ENCODE measurements at regions not wholly inside any gene's neighbourhood (a gene's known extent, or its start where the extent isn't known, plus 50 kb on each side); places are given as distances from the start of the nearest gene placed in this dataset.
"Not testable (repeated sequence)": the region's sequence is repeated elsewhere in the genome, so short reads cannot be mapped to it uniquely, and the experiment has no call there.

DNA sequence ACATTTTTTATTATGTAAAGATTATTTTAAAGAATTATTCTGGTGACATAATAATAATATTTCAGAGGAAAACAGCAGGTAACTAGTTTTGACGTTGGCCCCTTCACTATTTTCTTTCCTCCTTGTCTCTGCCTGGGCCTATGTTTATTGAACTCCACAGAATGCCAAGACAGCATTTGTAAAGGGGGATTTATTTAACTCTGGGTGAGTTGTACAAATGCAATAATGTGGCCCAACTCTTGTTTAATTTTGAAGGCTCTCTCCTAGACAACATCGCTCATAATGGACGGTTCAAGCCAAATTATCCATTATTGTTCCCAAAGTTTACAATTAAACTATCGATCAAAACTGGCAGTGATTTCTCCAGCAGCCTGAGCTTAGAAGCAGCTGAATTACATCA lies 374.3 kb upstream of the SLC35B3 start:
- DNase-seq (ENCODE audit: low read depth), result no peak

DNA sequence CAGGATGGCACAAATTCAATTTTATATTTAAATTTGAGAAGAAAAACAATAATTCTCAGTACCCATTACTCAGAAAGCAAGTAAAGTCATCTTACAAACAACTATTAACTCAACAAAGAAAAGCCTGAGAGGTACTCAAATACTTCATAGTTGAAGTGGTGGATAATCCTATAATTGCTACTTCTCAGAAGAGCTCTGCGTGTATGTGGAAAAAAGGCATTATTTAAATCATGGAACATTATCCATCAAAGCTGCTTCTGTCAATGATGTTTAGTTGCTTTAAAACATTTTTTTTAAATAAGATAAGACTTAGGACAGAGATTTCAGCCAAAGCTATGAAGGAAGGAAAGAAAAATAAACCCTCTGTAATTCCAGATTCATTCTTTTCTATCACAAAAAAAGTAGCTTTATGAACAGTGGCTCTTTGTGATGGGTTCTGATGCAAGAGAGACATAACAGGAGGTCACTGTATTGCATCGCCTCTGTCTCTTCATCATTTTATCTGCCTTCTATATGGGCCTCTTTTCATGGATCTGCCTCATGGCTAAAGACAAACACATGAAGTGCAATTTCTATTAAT lies 367.9 kb upstream of the SLC35B3 start:
- TF ChIP-seq, protein P1, sequence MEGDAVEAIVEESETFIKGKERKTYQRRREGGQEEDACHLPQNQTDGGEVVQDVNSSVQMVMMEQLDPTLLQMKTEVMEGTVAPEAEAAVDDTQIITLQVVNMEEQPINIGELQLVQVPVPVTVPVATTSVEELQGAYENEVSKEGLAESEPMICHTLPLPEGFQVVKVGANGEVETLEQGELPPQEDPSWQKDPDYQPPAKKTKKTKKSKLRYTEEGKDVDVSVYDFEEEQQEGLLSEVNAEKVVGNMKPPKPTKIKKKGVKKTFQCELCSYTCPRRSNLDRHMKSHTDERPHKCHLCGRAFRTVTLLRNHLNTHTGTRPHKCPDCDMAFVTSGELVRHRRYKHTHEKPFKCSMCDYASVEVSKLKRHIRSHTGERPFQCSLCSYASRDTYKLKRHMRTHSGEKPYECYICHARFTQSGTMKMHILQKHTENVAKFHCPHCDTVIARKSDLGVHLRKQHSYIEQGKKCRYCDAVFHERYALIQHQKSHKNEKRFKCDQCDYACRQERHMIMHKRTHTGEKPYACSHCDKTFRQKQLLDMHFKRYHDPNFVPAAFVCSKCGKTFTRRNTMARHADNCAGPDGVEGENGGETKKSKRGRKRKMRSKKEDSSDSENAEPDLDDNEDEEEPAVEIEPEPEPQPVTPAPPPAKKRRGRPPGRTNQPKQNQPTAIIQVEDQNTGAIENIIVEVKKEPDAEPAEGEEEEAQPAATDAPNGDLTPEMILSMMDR (conservative IDR thresholded peaks at IDR 0.05; ENCODE audit: low read length), result no peak
- DNase-seq (ENCODE audit: low read depth), result no peak
- H3K4me3 ChIP-seq (ENCODE audit: low read length), result no peak overlapping the region

More for the DNA sequence above, 374.3 kb upstream of the SLC35B3 start:
- TF ChIP-seq, protein P1 (conservative IDR thresholded peaks at IDR 0.05; ENCODE audit: low read length), result no peak
- no peak overlapping the region for H3K4me3 ChIP-seq (ENCODE audit: low read length)

DNA sequence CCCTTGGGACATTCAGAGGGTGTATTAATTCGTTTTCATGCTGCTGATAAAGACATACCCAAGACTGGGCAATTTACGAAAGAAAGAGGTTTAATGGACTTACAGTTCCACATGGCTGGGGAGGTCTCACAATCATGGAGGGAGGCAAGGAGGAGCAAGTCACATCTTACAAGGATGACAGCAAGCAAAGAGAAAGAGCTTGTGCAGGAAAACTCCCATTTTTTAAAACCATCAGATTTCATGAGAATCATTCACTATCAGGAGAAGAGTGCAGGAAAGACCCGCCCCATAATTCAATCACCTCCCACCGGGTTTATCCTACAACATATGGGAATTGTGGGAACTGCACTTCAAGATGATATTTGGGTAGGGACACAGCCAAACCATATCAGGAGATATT lies 367.1 kb upstream of the SLC35B3 start:
- H3K4me3 ChIP-seq (ENCODE audit: low read length); DNase-seq (ENCODE audit: low read depth): not testable (repeated sequence)

DNA sequence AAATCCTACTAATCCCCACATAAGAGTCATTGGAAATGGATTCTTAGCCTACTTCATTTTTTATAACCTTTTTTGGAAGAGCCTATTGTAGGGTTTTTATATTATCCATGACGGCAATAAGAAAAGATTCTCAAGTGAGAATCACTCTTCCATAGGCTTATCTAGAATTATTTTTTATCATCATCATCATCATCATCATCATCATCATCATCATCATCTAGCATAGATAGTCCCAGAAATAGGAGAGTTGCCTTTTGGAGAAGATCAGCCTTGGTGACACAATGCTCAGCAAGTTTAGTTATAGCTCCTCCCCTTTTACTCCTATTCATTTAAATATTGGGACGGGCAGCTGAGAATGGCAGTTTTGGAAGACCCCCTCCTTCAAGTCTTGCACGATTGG lies 359.1 kb upstream of the SLC35B3 start:
- no peak for DNase-seq (ENCODE audit: low read depth)
- no peak overlapping the region for H3K4me3 ChIP-seq (ENCODE audit: low read length)
- TF ChIP-seq, protein P1 (conservative IDR thresholded peaks at IDR 0.05; ENCODE audit: low read length), result no peak

DNA sequence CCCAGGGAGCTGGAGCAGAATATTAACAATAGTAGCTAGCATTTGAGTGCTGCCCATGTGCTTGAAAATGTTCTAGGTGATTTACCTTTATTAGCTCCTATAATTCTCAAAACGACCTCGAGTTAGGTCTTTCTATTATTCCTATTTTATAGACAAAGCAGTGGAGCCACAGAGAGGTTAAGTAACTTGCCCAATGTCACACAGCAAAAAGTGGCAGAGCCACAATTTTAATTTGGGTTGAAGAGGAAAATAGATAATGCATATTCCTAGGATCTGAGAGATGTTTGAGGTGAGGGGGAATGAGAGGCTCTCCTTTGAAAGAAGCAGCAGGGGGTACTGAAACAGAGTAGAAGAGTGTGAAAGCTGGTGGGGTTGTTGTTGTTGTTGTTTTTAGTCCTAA lies 354.5 kb upstream of the SLC35B3 start:
- H3K4me3 ChIP-seq (ENCODE audit: low read length), result no peak overlapping the region
- TF ChIP-seq, protein P1 (conservative IDR thresholded peaks at IDR 0.05; ENCODE audit: low read length), result no peak
- no peak for DNase-seq (ENCODE audit: low read depth)

DNA sequence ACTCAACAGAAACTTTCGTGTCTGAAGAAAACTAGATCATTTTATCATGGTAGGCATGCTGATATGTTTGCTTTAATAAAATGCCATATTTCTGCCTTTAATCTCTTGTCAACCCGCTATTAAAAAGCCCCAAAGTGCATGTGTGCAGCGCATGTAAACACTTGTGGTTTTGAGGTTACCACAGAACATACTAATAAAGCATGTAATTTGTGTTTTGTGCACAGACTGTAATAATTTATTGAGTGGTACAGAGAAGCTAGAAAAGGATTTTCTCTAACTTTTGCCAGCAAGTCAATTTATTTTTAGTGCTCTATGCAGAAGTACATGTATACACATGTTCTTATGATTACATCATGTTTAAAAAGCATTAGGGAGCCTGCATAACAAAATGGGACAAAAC lies 349.9 kb upstream of the SLC35B3 start:
- TF ChIP-seq, protein P1 (conservative IDR thresholded peaks at IDR 0.05; ENCODE audit: low read length), result no peak
- no peak for DNase-seq (ENCODE audit: low read depth)

DNA sequence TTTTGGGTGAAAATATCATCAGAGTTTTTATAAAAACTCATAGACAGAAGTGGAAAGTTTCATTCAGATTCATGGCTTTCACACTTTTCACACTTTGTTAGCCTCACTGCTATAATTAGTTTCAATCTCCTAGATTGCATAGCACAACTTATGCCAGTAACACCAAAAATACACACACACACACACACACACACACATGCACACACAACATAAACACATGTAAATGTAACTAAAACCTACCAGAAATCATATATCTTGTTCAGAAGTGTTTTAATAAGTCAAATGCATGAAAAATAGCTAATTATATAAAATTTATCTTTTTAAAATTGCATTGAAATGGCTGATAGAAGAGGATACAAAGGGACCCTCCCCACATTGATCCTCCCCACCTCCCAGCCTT lies 347.8 kb upstream of the SLC35B3 start:
- TF ChIP-seq, protein P1 (conservative IDR thresholded peaks at IDR 0.05; ENCODE audit: low read length), result no peak
- no peak overlapping the region for H3K4me3 ChIP-seq (ENCODE audit: low read length)
- no peak for DNase-seq (ENCODE audit: low read depth)

More for the DNA sequence above, 349.9 kb upstream of the SLC35B3 start:
- no peak overlapping the region for H3K4me3 ChIP-seq (ENCODE audit: low read length)

DNA sequence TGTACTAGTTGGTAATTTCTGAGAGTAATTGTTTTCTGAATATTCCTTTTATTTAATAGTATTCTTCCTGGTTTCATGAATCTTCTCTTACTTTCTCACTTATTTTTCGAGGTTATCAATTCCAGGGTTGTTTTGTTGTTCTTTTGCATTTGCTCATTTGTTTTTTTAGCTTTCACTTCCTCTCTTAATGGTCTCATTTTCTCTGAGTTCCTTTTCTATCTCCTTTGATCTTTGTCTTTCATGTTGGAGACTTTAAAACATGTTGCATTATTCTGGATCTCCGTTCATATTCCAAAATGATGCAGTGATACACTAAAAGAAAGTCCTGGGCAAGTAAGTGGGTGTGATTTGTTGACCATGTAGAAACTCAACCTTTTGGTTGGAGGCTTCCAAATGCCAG lies 345.3 kb upstream of the SLC35B3 start:
- TF ChIP-seq, protein P1 (conservative IDR thresholded peaks at IDR 0.05; ENCODE audit: low read length), result no peak
- H3K4me3 ChIP-seq (ENCODE audit: low read length), result no peak overlapping the region
- no peak for DNase-seq (ENCODE audit: low read depth)

Measured in AG10803 (cell line).